ENCODE measurements at regions not wholly inside any gene's neighbourhood (a gene's known extent, or its start where the extent isn't known, plus 50 kb on each side); places are given as distances from the start of the nearest gene placed in this dataset.

- no peaks in the 10 kb centered on the region for H3K9me3 ChIP-seq (replicated peaks; ENCODE audit: control insufficient read depth, low read depth, low read length)
- no peak overlapping the region for H3K27ac ChIP-seq (ENCODE audit: low read length)
- peak; percentile 22 for DNase-seq
- no peak overlapping the region for H3K4me3 ChIP-seq (ENCODE audit: low read length)
- no peaks in the 10 kb centered on the region for H3K36me3 ChIP-seq (ENCODE audit: control insufficient read depth, insufficient read depth, low read length)
- no CpG with 5 or more reads among the region's 1 CpG for WGBS (ENCODE audit: insufficient coverage)
- no peaks in the 10 kb centered on the region for H3K27me3 ChIP-seq (ENCODE audit: control insufficient read depth, insufficient read depth, low read length)
- no peaks in the 10 kb centered on the region for H3K4me1 ChIP-seq (ENCODE audit: control insufficient read depth, insufficient read depth, low read length)
Observed at GRCh38 chr1:191592039-191592438, 566.2 kb upstream of the RGS18 start.

- DNase-seq = no peak
- no peaks in the 10 kb centered on the region for H3K36me3 ChIP-seq (ENCODE audit: control insufficient read depth, insufficient read depth, low read length)
- H3K4me3 ChIP-seq (ENCODE audit: low read length) = no peak overlapping the region
- H3K27ac ChIP-seq (ENCODE audit: low read length) = no peak overlapping the region
- no CpG with 5 or more reads among the region's 2 CpGs for WGBS (ENCODE audit: insufficient coverage)
- no peaks in the 10 kb centered on the region for H3K4me1 ChIP-seq (ENCODE audit: control insufficient read depth, insufficient read depth, low read length)
- no peaks in the 10 kb centered on the region for H3K27me3 ChIP-seq (ENCODE audit: control insufficient read depth, insufficient read depth, low read length)
- no peaks in the 10 kb centered on the region for H3K9me3 ChIP-seq (replicated peaks; ENCODE audit: control insufficient read depth, low read depth, low read length)
Observed at GRCh38 chr1:191592907-191593306, 565.4 kb upstream of the RGS18 start.

GRCh38 chr1:191595170-191595569 is 563.1 kb upstream of the RGS18 start:
- Histone ChIP-seq H3K4me3 (ENCODE audit: low read length) (no peak overlapping the region), H3K27ac (ENCODE audit: low read length) (no peak overlapping the region), H3K27me3 (ENCODE audit: control insufficient read depth, insufficient read depth, low read length) (no peaks in the 10 kb centered on the region), H3K36me3 (ENCODE audit: control insufficient read depth, insufficient read depth, low read length) (no peaks in the 10 kb centered on the region), H3K9me3 (replicated peaks; ENCODE audit: control insufficient read depth, low read depth, low read length) (no peaks in the 10 kb centered on the region), H3K4me1 (ENCODE audit: control insufficient read depth, insufficient read depth, low read length) (no peaks in the 10 kb centered on the region)
- WGBS (ENCODE audit: insufficient coverage) = 90% methylated on average over 2 of the region's 3 CpGs
- no peak for DNase-seq

GRCh38 chr1:191608367-191608766 is 549.9 kb upstream of the RGS18 start:
- WGBS (ENCODE audit: insufficient coverage) = 84% methylated on average over 4 of the region's 4 CpGs
- no peaks in the 10 kb centered on the region for H3K36me3 ChIP-seq (ENCODE audit: control insufficient read depth, insufficient read depth, low read length)
- H3K9me3 ChIP-seq (replicated peaks; ENCODE audit: control insufficient read depth, low read depth, low read length) = no peaks in the 10 kb centered on the region
- no peak overlapping the region for H3K4me3 ChIP-seq (ENCODE audit: low read length)
- H3K27ac ChIP-seq (ENCODE audit: low read length) = no peak overlapping the region
- no peaks in the 10 kb centered on the region for H3K4me1 ChIP-seq (ENCODE audit: control insufficient read depth, insufficient read depth, low read length)
- H3K27me3 ChIP-seq (ENCODE audit: control insufficient read depth, insufficient read depth, low read length) = no peaks in the 10 kb centered on the region
- DNase-seq = no peak

GRCh38 chr1:191609305-191609704 is 549.0 kb upstream of the RGS18 start:
- H3K4me1 ChIP-seq (ENCODE audit: control insufficient read depth, insufficient read depth, low read length) = no peaks in the 10 kb centered on the region
- no peaks in the 10 kb centered on the region for H3K9me3 ChIP-seq (replicated peaks; ENCODE audit: control insufficient read depth, low read depth, low read length)

GRCh38 chr1:191615101-191615821 is 543.0 kb upstream of the RGS18 start:
- Histone ChIP-seq H3K9me3 (replicated peaks; ENCODE audit: control insufficient read depth, low read depth, low read length) (no peaks in the 10 kb centered on the region), H3K27ac (ENCODE audit: low read length) (no peak overlapping the region), H3K4me1 (ENCODE audit: control insufficient read depth, insufficient read depth, low read length) (peaks cover 4% of the 10 kb centered on the region), H3K4me3 (ENCODE audit: low read length) (no peak overlapping the region), H3K36me3 (ENCODE audit: control insufficient read depth, insufficient read depth, low read length) (no peaks in the 10 kb centered on the region), H3K27me3 (ENCODE audit: control insufficient read depth, insufficient read depth, low read length) (no peaks in the 10 kb centered on the region)
- no CpG with 5 or more reads among the region's 4 CpGs for WGBS (ENCODE audit: insufficient coverage)
- peak; percentile 52 for DNase-seq

More at GRCh38 chr1:191609305-191609704, 549.0 kb upstream of the RGS18 start:
- Histone ChIP-seq H3K4me3 (ENCODE audit: low read length) (no peak overlapping the region), H3K36me3 (ENCODE audit: control insufficient read depth, insufficient read depth, low read length) (no peaks in the 10 kb centered on the region), H3K27me3 (ENCODE audit: control insufficient read depth, insufficient read depth, low read length) (no peaks in the 10 kb centered on the region), H3K27ac (ENCODE audit: low read length) (no peak overlapping the region)
- no peak for DNase-seq

GRCh38 chr1:191618181-191618580 is 540.1 kb upstream of the RGS18 start:
- no peaks in the 10 kb centered on the region for H3K27me3 ChIP-seq (ENCODE audit: control insufficient read depth, insufficient read depth, low read length)
- no peak overlapping the region for H3K27ac ChIP-seq (ENCODE audit: low read length)
- H3K4me3 ChIP-seq (ENCODE audit: low read length) = no peak overlapping the region
- no peaks in the 10 kb centered on the region for H3K9me3 ChIP-seq (replicated peaks; ENCODE audit: control insufficient read depth, low read depth, low read length)
- no peaks in the 10 kb centered on the region for H3K36me3 ChIP-seq (ENCODE audit: control insufficient read depth, insufficient read depth, low read length)
- peaks cover 4% of the 10 kb centered on the region for H3K4me1 ChIP-seq (ENCODE audit: control insufficient read depth, insufficient read depth, low read length)
- WGBS (ENCODE audit: insufficient coverage) = 40% methylated on average over 1 of the region's 2 CpGs
- peak; percentile 86 for DNase-seq

- Histone ChIP-seq H3K27me3 (ENCODE audit: control insufficient read depth, insufficient read depth, low read length) (no peaks in the 10 kb centered on the region), H3K9me3 (replicated peaks; ENCODE audit: control insufficient read depth, low read depth, low read length) (peaks cover 3% of the 10 kb centered on the region), H3K4me3 (ENCODE audit: low read length) (no peak overlapping the region)
Observed at GRCh38 chr1:191620883-191621282, 537.4 kb upstream of the RGS18 start.

GRCh38 chr1:191624044-191624443 is 534.2 kb upstream of the RGS18 start:
- Histone ChIP-seq H3K4me3 (ENCODE audit: low read length) (no peak overlapping the region), H3K9me3 (replicated peaks; ENCODE audit: control insufficient read depth, low read depth, low read length) (peaks cover 3% of the 10 kb centered on the region), H3K4me1 (ENCODE audit: control insufficient read depth, insufficient read depth, low read length) (no peaks in the 10 kb centered on the region), H3K36me3 (ENCODE audit: control insufficient read depth, insufficient read depth, low read length) (no peaks in the 10 kb centered on the region), H3K27ac (ENCODE audit: low read length) (no peak overlapping the region), H3K27me3 (ENCODE audit: control insufficient read depth, insufficient read depth, low read length) (no peaks in the 10 kb centered on the region)
- WGBS (ENCODE audit: insufficient coverage) = no CpG with 5 or more reads among the region's 1 CpG
- DNase-seq = no peak

More at GRCh38 chr1:191620883-191621282, 537.4 kb upstream of the RGS18 start:
- no peaks in the 10 kb centered on the region for H3K36me3 ChIP-seq (ENCODE audit: control insufficient read depth, insufficient read depth, low read length)
- H3K4me1 ChIP-seq (ENCODE audit: control insufficient read depth, insufficient read depth, low read length) = peaks cover 4% of the 10 kb centered on the region
- no peak for DNase-seq
- no peak overlapping the region for H3K27ac ChIP-seq (ENCODE audit: low read length)

- Histone ChIP-seq H3K9me3 (replicated peaks; ENCODE audit: control insufficient read depth, low read depth, low read length) (peaks cover 2% of the 10 kb centered on the region), H3K36me3 (ENCODE audit: control insufficient read depth, insufficient read depth, low read length) (no peaks in the 10 kb centered on the region), H3K4me1 (ENCODE audit: control insufficient read depth, insufficient read depth, low read length) (no peaks in the 10 kb centered on the region), H3K27me3 (ENCODE audit: control insufficient read depth, insufficient read depth, low read length) (no peaks in the 10 kb centered on the region), H3K27ac (ENCODE audit: low read length) (no peak overlapping the region), H3K4me3 (ENCODE audit: low read length) (no peak overlapping the region)
- DNase-seq = no peak
Observed at GRCh38 chr1:191629836-191630235, 528.4 kb upstream of the RGS18 start.
